HCT116 (cell line): ENCODE measurements at regions not wholly inside any gene's neighbourhood (a gene's known extent, or its start where the extent isn't known, plus 50 kb on each side); places are given as distances from the start of the nearest gene placed in this dataset.

Experiments used
- ATAC-seq: fragments of 200-7000 bp; cut with Tn5 transposase; 2 replicates; pipeline ENCODE4 v1.9.1; 2020; ENCODE audit warnings: mild to moderate bottlenecking, moderate library complexity
- BruUV-seq: library from RNA; stranded (reverse); fragments of 400-500 nt; replicated peaks from 2 replicates; lab custom pipeline; 2021; lab: Mats Ljungman, UMichigan
- CTCF ChIA-PET: fragments of 300-600 bp; sonication (Branson Sonifier 250); formaldehyde crosslinking; loops from one replicate; lab custom pipeline; 2021; ENCODE audit warnings: antibody characterized with exemption; lab: Charles Lee
- POLR2A ChIA-PET: fragments of 300-600, 350-600 bp; sonication (Branson Sonifier 250); formaldehyde crosslinking; loops from one replicate; lab custom pipeline; 2021; ENCODE audit warnings: antibody characterized with exemption; lab: Charles Lee
- RAD21 ChIA-PET, 2 experiments: fragments of 300-600 bp; sonication (Branson Sonifier 250); formaldehyde crosslinking; loops; one replicate each; lab custom pipeline; 2023; ENCODE audit warnings: low total read pairs in 2 of 2; ENCODE audit not compliant: uncharacterized antibody in 2 of 2, unreplicated experiment in 2 of 2, low non-redundant PET in 1 of 2; lab: Charles Lee
- DNase-seq: peaks from one replicate; pipeline ENCODE4 v3.0.0-alpha.2; 2010; ENCODE audit warnings: low read depth, low spot score
- H2AFZ ChIP-seq: fragments of 200-600 bp; shearing (Covaris generic), sonication (generic); 2 replicates; pipeline ENCODE4 v1.6.1; 2017; ENCODE audit warnings: low read depth, mixed run types, mixed read lengths, antibody characterized with exemption, low read length; ENCODE audit not compliant: poor library complexity, severe bottlenecking
- H3K27ac ChIP-seq: 2 replicates; pipeline ENCODE4 v1.5.1; 2012; ENCODE audit warnings: low read depth, low read length
- H3K27me3 ChIP-seq: fragments of 200-600 bp; sonication (generic); 2 replicates; pipeline ENCODE4 v1.6.1; 2016; ENCODE audit warnings: mixed run types, low read length, mixed read lengths; ENCODE audit not compliant: insufficient read depth
- H3K36me3 ChIP-seq, 2 experiments: fragments of 200-500 bp in 1 of 2; fragments of 200-600 bp in 1 of 2; sonication (Bioruptor generic) in 1 of 2; sonication (generic) in 1 of 2; 2 replicates each; pipeline versions ENCODE4 v1.5.1 to v1.6.1; 2014 to 2016; ENCODE audit warnings: low read length in 2 of 2, inconsistent platforms in 1 of 2, mixed read lengths in 1 of 2, mixed run types in 1 of 2; ENCODE audit not compliant: insufficient read depth in 2 of 2, control insufficient read depth in 1 of 2
- H3K4me1 ChIP-seq, 2 experiments: fragments of 200-600 bp in 1 of 2; sonication (generic) in 1 of 2; 2 replicates each; pipeline versions ENCODE4 v1.5.1 to v1.6.1; 2012 to 2017; ENCODE audit warnings: low read length in 2 of 2, inconsistent platforms in 1 of 2, mild to moderate bottlenecking in 1 of 2, mixed read lengths in 1 of 2, mixed run types in 1 of 2, moderate library complexity in 1 of 2; ENCODE audit not compliant: insufficient read depth in 2 of 2, control insufficient read depth in 1 of 2
- H3K4me2 ChIP-seq: fragments of 200-600 bp; sonication (generic); 2 replicates; pipeline ENCODE4 v1.6.1; 2017; ENCODE audit warnings: mixed run types, low read length, mixed read lengths
- H3K4me3 ChIP-seq, 2 experiments: fragments of 200-600 bp in 1 of 2; sonication (generic) in 1 of 2; replicated peaks in 1 of 2; 2 replicates each; pipeline ENCODE4 v1.5.1; 2011 to 2016; ENCODE audit warnings: low read length in 2 of 2, control low read depth in 1 of 2, low read depth in 1 of 2, mild to moderate bottlenecking in 1 of 2, mixed read lengths in 1 of 2, mixed run types in 1 of 2
- H3K79me2 ChIP-seq: fragments of 200-600 bp; sonication (generic); 2 replicates; pipeline ENCODE4 v1.6.1; 2017; ENCODE audit warnings: mild to moderate bottlenecking, mixed run types, low read length, moderate library complexity, mixed read lengths; ENCODE audit not compliant: insufficient read depth
- H3K9ac ChIP-seq: fragments of 200-600 bp; sonication (generic); 2 replicates; pipeline ENCODE4 v1.6.1; 2016; ENCODE audit warnings: low read length, mixed read lengths
- H3K9me2 ChIP-seq: fragments of 200-600 bp; sonication (generic), shearing (Covaris generic); 2 replicates; pipeline ENCODE4 v1.6.1; 2017; ENCODE audit warnings: mixed run types, mild to moderate bottlenecking, moderate library complexity; ENCODE audit not compliant: insufficient read depth
- H3K9me3 ChIP-seq, 2 experiments: fragments of 200-500 bp in 1 of 2; fragments of 200-600 bp in 1 of 2; sonication (Bioruptor generic) in 1 of 2; sonication (generic) in 1 of 2; 2 replicates each; pipeline ENCODE4 v1.6.1; 2014 to 2017; ENCODE audit warnings: low read length in 2 of 2, mixed read lengths in 2 of 2, inconsistent platforms in 1 of 2, low read depth in 1 of 2, mild to moderate bottlenecking in 1 of 2, mixed run types in 1 of 2, moderate library complexity in 1 of 2; ENCODE audit not compliant: control insufficient read depth in 1 of 2, insufficient read depth in 1 of 2
- H4K20me1 ChIP-seq: fragments of 200-600 bp; sonication (generic), shearing (Covaris generic); 2 replicates; pipeline ENCODE4 v1.6.1; 2017; ENCODE audit warnings: mixed run types, mild to moderate bottlenecking, moderate library complexity; ENCODE audit not compliant: insufficient read depth
- JUND ChIP-seq: IDR thresholded peaks from 2 replicates; pipeline ENCODE4 v1.6.1; 2012
- YY1 ChIP-seq: IDR thresholded peaks from 2 replicates; pipeline ENCODE4 v1.6.1; 2011; ENCODE audit warnings: low read length, low read depth, moderate library complexity, mild to moderate bottlenecking; ENCODE audit not compliant: insufficient replicate concordance; ENCODE audit errors: extremely low read depth
- ZBTB33 ChIP-seq: IDR thresholded peaks from 2 replicates; pipeline ENCODE4 v1.6.1; 2011; ENCODE audit warnings: mild to moderate bottlenecking, low read length, moderate library complexity; ENCODE audit not compliant: insufficient replicate concordance; ENCODE audit errors: extremely low read depth
- intact Hi-C: fragments of 100-400 bp; cut with micrococcal nuclease; formaldehyde crosslinking; loops from 2 replicates; pipeline ENCODE4 v1.10.0; 2022

- no peaks in the 10 kb centered on the region for H4K20me1 ChIP-seq
- H2AFZ ChIP-seq: no peak overlapping the region
- no peaks in the 10 kb centered on the region for H3K4me1 ChIP-seq
- no peak for DNase-seq
- no peak for TF ChIP-seq YY1
- no peaks in the 10 kb centered on the region for H3K9me2 ChIP-seq
- H3K9ac ChIP-seq: no peak overlapping the region
- no peak overlapping the region for H3K4me2 ChIP-seq
- no peak overlapping the region for H3K27ac ChIP-seq
- ChIA-PET POLR2A (no interaction called here), RAD21 (no interaction called here), CTCF (no interaction called here)
- intact Hi-C loops: no loop called here
- H3K9me3 ChIP-seq: no peaks in the 10 kb centered on the region
- H3K27me3 ChIP-seq: no peaks in the 10 kb centered on the region
- H3K36me3 ChIP-seq: no peaks in the 10 kb centered on the region
- BruUV-seq: no TSS peak
- ATAC-seq: no peak
- H3K4me3 ChIP-seq: no peak overlapping the region
- H3K79me2 ChIP-seq: no peaks in the 10 kb centered on the region
These were observed 743.7 kb downstream of the TBC1D32 start for GRCh38 chr6:120590611-120591010.

GRCh38 chr6:120588424-120588823, 745.9 kb downstream of the TBC1D32 start:
- ATAC-seq (no peak), DNase-seq (no peak)

More at GRCh38 chr6:120588424-120588823, 745.9 kb downstream of the TBC1D32 start:
- no peak overlapping the region for H3K9ac ChIP-seq
- TF ChIP-seq JUND: no peak
- no peak for TF ChIP-seq ZBTB33
- H3K4me2 ChIP-seq: no peak overlapping the region
- RAD21 ChIA-PET: no interaction called here
- no peak overlapping the region for H3K27ac ChIP-seq
- no peaks in the 10 kb centered on the region for H3K79me2 ChIP-seq
- CTCF ChIA-PET: no interaction called here
- BruUV-seq: no TSS peak
- no peaks in the 10 kb centered on the region for H3K4me1 ChIP-seq
- H3K9me3 ChIP-seq: no peaks in the 10 kb centered on the region
- no peaks in the 10 kb centered on the region for H3K27me3 ChIP-seq
- no peaks in the 10 kb centered on the region for H3K9me2 ChIP-seq
- no peak overlapping the region for H2AFZ ChIP-seq
- H4K20me1 ChIP-seq: no peaks in the 10 kb centered on the region
- no peaks in the 10 kb centered on the region for H3K36me3 ChIP-seq
- POLR2A ChIA-PET: no interaction called here
- no peak overlapping the region for H3K4me3 ChIP-seq
- intact Hi-C loops: no loop called here
